ENCODE measurements at regions not wholly inside any gene's neighbourhood (a gene's known extent, or its start where the extent isn't known, plus 50 kb on each side); places are given as distances from the start of the nearest gene placed in this dataset.

- ATAC-seq (replicated peaks in 1 of 4) (no peak), DNase-seq (no peak)
- no peak overlapping the region for H3K27ac ChIP-seq (ENCODE audit: low read length)
- ChIA-PET CTCF (interaction anchor here in 1 of 2 donors (0.6 kb wide), 1 partner anchor 731 kb away, joined by 4 read pairs; no protein-coding TSS in a partner anchor), POLR2A (no interaction called here)
- H3K4me1 ChIP-seq (ENCODE audit: control insufficient read depth in 1 of 2, extremely low read depth in 1 of 2, insufficient read depth in 2 of 2, low read length in 2 of 2) = no peaks in the 10 kb centered on the region
- Mint-ChIP-seq H3K9me3 (no peaks in the 10 kb centered on the region), H3K27ac (no peak overlapping the region), H3K4me3 (no peak overlapping the region), H3K36me3 (no peaks in the 10 kb centered on the region), H3K4me1 (no peaks in the 10 kb centered on the region), H3K27me3 (peaks cover 0 to 3% of the 10 kb centered on the region in 2 donors)
- no peaks in the 10 kb centered on the region for H3K27me3 ChIP-seq (replicated peaks in 1 of 2; ENCODE audit: control insufficient read depth in 2 of 2, extremely low read depth in 1 of 2, insufficient read depth in 2 of 2, low read length in 1 of 2)
- no peaks in the 10 kb centered on the region for H3K9me3 ChIP-seq
- no CpG with 5 or more reads among the region's 5 CpGs for WGBS (ENCODE audit: insufficient coverage)
- no peak overlapping the region for H3K4me3 ChIP-seq (ENCODE audit: control insufficient read depth in 1 of 2, extremely low read depth in 1 of 2, low read length in 1 of 2)
- H3K36me3 ChIP-seq (ENCODE audit: control insufficient read depth in 2 of 2, extremely low read depth in 1 of 2, insufficient read depth in 1 of 2, low read length in 1 of 2) = no peaks in the 10 kb centered on the region
These were observed 135.7 kb downstream of the GXYLT1 start for GRCh38 chr12:42008996-42009395.

- no peak for DNase-seq
- no CpG with 5 or more reads among the region's 1 CpG for WGBS (ENCODE audit: insufficient coverage)
- no peak overlapping the region for H3K27ac ChIP-seq (ENCODE audit: low read length)
- H3K27me3 ChIP-seq (replicated peaks in 1 of 2; ENCODE audit: control insufficient read depth in 2 of 2, extremely low read depth in 1 of 2, insufficient read depth in 2 of 2, low read length in 1 of 2) = peaks cover 0 to 9% of the 10 kb centered on the region in 2 experiments
- no peak for ATAC-seq (replicated peaks in 1 of 4)
- H3K27ac Mint-ChIP-seq = no peak overlapping the region
- ChIA-PET POLR2A (no interaction called here), CTCF (interaction anchor here (0.6 to 1.0 kb wide), 6 partner anchors 8 to 708 kb away, joined by 3 to 4 read pairs (median 3); no protein-coding TSS in a partner anchor)
- H3K4me1 Mint-ChIP-seq = no peaks in the 10 kb centered on the region
- peaks cover 3 to 4% of the 10 kb centered on the region in 2 donors for H3K27me3 Mint-ChIP-seq
- no peaks in the 10 kb centered on the region for H3K9me3 Mint-ChIP-seq
- H3K9me3 ChIP-seq = no peaks in the 10 kb centered on the region
- H3K4me3 Mint-ChIP-seq = no peak overlapping the region
- no peaks in the 10 kb centered on the region for H3K36me3 Mint-ChIP-seq
- H3K4me3 ChIP-seq (ENCODE audit: control insufficient read depth in 1 of 2, extremely low read depth in 1 of 2, low read length in 1 of 2) = no peak overlapping the region
- no peaks in the 10 kb centered on the region for H3K36me3 ChIP-seq (ENCODE audit: control insufficient read depth in 2 of 2, extremely low read depth in 1 of 2, insufficient read depth in 1 of 2, low read length in 1 of 2)
- no peaks in the 10 kb centered on the region for H3K4me1 ChIP-seq (ENCODE audit: control insufficient read depth in 1 of 2, extremely low read depth in 1 of 2, insufficient read depth in 2 of 2, low read length in 2 of 2)
These were observed 141.6 kb downstream of the GXYLT1 start for GRCh38 chr12:42003031-42003430.

DNA sequence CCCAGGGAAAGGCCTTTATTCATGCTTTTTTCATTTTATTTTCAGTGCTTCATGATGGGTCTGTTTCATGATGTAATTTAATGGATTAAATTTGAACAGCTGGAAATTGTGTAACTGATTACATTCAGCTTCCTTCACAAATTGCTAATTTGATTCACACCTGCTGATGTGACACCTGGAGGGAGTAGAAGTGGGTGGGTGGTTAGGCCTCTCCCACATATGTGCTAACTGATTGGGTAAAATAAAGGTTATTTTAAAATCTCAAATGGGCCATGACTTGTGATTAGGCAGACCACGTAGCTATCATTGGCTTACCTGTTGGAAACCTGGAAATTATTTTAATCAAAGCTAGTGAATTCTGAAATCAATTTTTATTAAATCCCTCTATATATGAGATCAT lies 142.1 kb downstream of the GXYLT1 start:
- CTCF ChIA-PET = interaction anchor here (0.6 to 1.0 kb wide), 6 partner anchors 9 to 709 kb away, joined by 3 to 4 read pairs (median 3); no protein-coding TSS in a partner anchor
- no peak overlapping the region for H3K4me3 Mint-ChIP-seq
- H3K27me3 Mint-ChIP-seq = peaks cover 3 to 7% of the 10 kb centered on the region in 2 donors
- Histone ChIP-seq H3K9me3 (no peaks in the 10 kb centered on the region), H3K4me1 (ENCODE audit: control insufficient read depth in 1 of 2, extremely low read depth in 1 of 2, insufficient read depth in 2 of 2, low read length in 2 of 2) (no peaks in the 10 kb centered on the region), H3K27me3 (replicated peaks in 1 of 2; ENCODE audit: control insufficient read depth in 2 of 2, extremely low read depth in 1 of 2, insufficient read depth in 2 of 2, low read length in 1 of 2) (peaks cover 0 to 9% of the 10 kb centered on the region in 2 experiments), H3K4me3 (ENCODE audit: control insufficient read depth in 1 of 2, extremely low read depth in 1 of 2, low read length in 1 of 2) (no peak overlapping the region), H3K27ac (ENCODE audit: low read length) (no peak overlapping the region), H3K36me3 (ENCODE audit: control insufficient read depth in 2 of 2, extremely low read depth in 1 of 2, insufficient read depth in 1 of 2, low read length in 1 of 2) (no peaks in the 10 kb centered on the region)
- no peaks in the 10 kb centered on the region for H3K36me3 Mint-ChIP-seq
- WGBS (ENCODE audit: insufficient coverage) = no CpG with 5 or more reads among the region's 1 CpG
- DNase-seq = no peak
- POLR2A ChIA-PET = no interaction called here
- no peak overlapping the region for H3K27ac Mint-ChIP-seq
- H3K4me1 Mint-ChIP-seq = no peaks in the 10 kb centered on the region
- ATAC-seq (replicated peaks in 1 of 4) = no peak
- H3K9me3 Mint-ChIP-seq = no peaks in the 10 kb centered on the region

DNA sequence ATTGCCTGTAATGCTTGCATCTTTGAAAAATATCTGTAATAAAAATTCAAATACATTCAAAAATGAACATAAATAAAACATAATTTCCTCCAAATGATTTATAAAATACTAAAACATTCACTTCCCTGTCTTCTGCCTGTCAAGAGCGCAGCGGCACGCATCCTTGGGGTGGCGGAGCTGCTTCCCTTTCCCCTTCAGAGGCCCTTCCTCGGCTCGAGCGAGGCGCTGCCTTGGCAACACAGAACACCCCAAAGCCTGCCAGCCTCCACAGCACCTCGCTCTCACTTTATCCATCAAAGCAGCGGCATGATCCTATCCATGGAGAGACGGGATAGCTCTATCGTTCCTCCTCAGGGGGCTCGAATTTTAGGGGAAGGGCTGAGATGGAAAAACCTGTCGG lies 146.2 kb downstream of the GXYLT1 start:
- 45% methylated on average over 7 of the region's 14 CpGs for WGBS (ENCODE audit: insufficient coverage)
- Mint-ChIP-seq H3K27ac (no peak overlapping the region), H3K4me3 (no peak overlapping the region), H3K27me3 (peaks cover 3 to 11% of the 10 kb centered on the region in 2 donors), H3K36me3 (no peaks in the 10 kb centered on the region), H3K4me1 (no peaks in the 10 kb centered on the region), H3K9me3 (no peaks in the 10 kb centered on the region)
- DNase-seq (no peak), ATAC-seq (replicated peaks in 1 of 4) (no peak)
- ChIA-PET POLR2A (no interaction called here), CTCF (no interaction called here)
- Histone ChIP-seq H3K27me3 (replicated peaks in 1 of 2; ENCODE audit: control insufficient read depth in 2 of 2, extremely low read depth in 1 of 2, insufficient read depth in 2 of 2, low read length in 1 of 2) (peaks cover 0 to 12% of the 10 kb centered on the region in 2 experiments), H3K36me3 (ENCODE audit: control insufficient read depth in 2 of 2, extremely low read depth in 1 of 2, insufficient read depth in 1 of 2, low read length in 1 of 2) (no peaks in the 10 kb centered on the region), H3K9me3 (no peaks in the 10 kb centered on the region), H3K27ac (ENCODE audit: low read length) (no peak overlapping the region), H3K4me3 (ENCODE audit: control insufficient read depth in 1 of 2, extremely low read depth in 1 of 2, low read length in 1 of 2) (no peak overlapping the region), H3K4me1 (ENCODE audit: control insufficient read depth in 1 of 2, extremely low read depth in 1 of 2, insufficient read depth in 2 of 2, low read length in 2 of 2) (no peaks in the 10 kb centered on the region)

GRCh38 chr12:41993283-41993682 lies 151.4 kb downstream of the GXYLT1 start:
- H3K27me3 ChIP-seq (replicated peaks in 1 of 2; ENCODE audit: control insufficient read depth in 2 of 2, extremely low read depth in 1 of 2, insufficient read depth in 2 of 2, low read length in 1 of 2) = peaks cover 0 to 5% of the 10 kb centered on the region in 2 experiments
- no peak for DNase-seq
- Mint-ChIP-seq H3K27me3 (peaks cover 0 to 9% of the 10 kb centered on the region in 2 donors), H3K4me1 (no peaks in the 10 kb centered on the region), H3K36me3 (no peaks in the 10 kb centered on the region), H3K9me3 (no peaks in the 10 kb centered on the region), H3K27ac (no peak overlapping the region), H3K4me3 (no peak overlapping the region)
- H3K9me3 ChIP-seq = no peaks in the 10 kb centered on the region
- H3K4me3 ChIP-seq (ENCODE audit: control insufficient read depth in 1 of 2, extremely low read depth in 1 of 2, low read length in 1 of 2) = no peak overlapping the region
- POLR2A ChIA-PET = no interaction called here
- no CpG with 5 or more reads among the region's 2 CpGs for WGBS (ENCODE audit: insufficient coverage)
- ATAC-seq (replicated peaks in 1 of 4) = no peak
- no peak overlapping the region for H3K27ac ChIP-seq (ENCODE audit: low read length)
- H3K4me1 ChIP-seq (ENCODE audit: control insufficient read depth in 1 of 2, extremely low read depth in 1 of 2, insufficient read depth in 2 of 2, low read length in 2 of 2) = no peaks in the 10 kb centered on the region
- CTCF ChIA-PET = no interaction called here
- H3K36me3 ChIP-seq (ENCODE audit: control insufficient read depth in 2 of 2, extremely low read depth in 1 of 2, insufficient read depth in 1 of 2, low read length in 1 of 2) = no peaks in the 10 kb centered on the region

- Histone ChIP-seq H3K27ac (ENCODE audit: low read length) (no peak overlapping the region), H3K27me3 (replicated peaks in 1 of 2; ENCODE audit: control insufficient read depth in 2 of 2, extremely low read depth in 1 of 2, insufficient read depth in 2 of 2, low read length in 1 of 2) (peaks cover 0 to 3% of the 10 kb centered on the region in 2 experiments), H3K9me3 (no peaks in the 10 kb centered on the region), H3K4me1 (ENCODE audit: control insufficient read depth in 1 of 2, extremely low read depth in 1 of 2, insufficient read depth in 2 of 2, low read length in 2 of 2) (no peaks in the 10 kb centered on the region), H3K4me3 (ENCODE audit: control insufficient read depth in 1 of 2, extremely low read depth in 1 of 2, low read length in 1 of 2) (no peak overlapping the region), H3K36me3 (ENCODE audit: control insufficient read depth in 2 of 2, extremely low read depth in 1 of 2, insufficient read depth in 1 of 2, low read length in 1 of 2) (no peaks in the 10 kb centered on the region)
- no peaks in the 10 kb centered on the region for H3K36me3 Mint-ChIP-seq
- CTCF ChIA-PET = no interaction called here
- H3K4me3 Mint-ChIP-seq = no peak overlapping the region
- no peak for DNase-seq
- no peaks in the 10 kb centered on the region for H3K4me1 Mint-ChIP-seq
- no peak overlapping the region for H3K27ac Mint-ChIP-seq
- WGBS (ENCODE audit: insufficient coverage) = no CpG with 5 or more reads among the region's 3 CpGs
- POLR2A ChIA-PET = no interaction called here
- peaks cover 0 to 4% of the 10 kb centered on the region in 2 donors for H3K27me3 Mint-ChIP-seq
- H3K9me3 Mint-ChIP-seq = no peaks in the 10 kb centered on the region
- no peak for ATAC-seq (replicated peaks in 1 of 4)
These were observed 151.9 kb downstream of the GXYLT1 start for GRCh38 chr12:41992692-41993215.

DNA sequence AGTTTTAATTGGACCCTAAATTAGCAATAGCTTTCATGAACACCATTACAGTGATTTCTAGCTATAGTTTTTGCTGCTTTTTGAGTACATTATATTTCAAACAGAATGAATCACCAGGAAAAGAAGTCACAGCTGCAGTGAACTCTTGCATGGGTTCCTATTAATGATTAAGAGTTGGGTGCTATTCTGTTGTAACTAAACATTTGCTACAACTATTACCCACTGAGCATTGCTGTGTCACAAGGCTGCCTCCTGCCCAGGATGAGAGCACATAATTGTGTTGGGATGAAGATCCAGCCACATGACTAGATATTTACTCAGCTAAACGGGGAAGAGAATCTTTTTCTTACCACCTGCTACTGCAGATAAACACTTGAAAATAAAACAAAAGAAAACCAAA lies 152.7 kb downstream of the GXYLT1 start:
- Mint-ChIP-seq H3K27ac (no peak overlapping the region), H3K4me1 (no peaks in the 10 kb centered on the region), H3K4me3 (no peak overlapping the region), H3K27me3 (peaks cover 0 to 3% of the 10 kb centered on the region in 2 donors), H3K9me3 (no peaks in the 10 kb centered on the region), H3K36me3 (no peaks in the 10 kb centered on the region)
- ChIA-PET CTCF (no interaction called here), POLR2A (no interaction called here)
- Histone ChIP-seq H3K27ac (ENCODE audit: low read length) (no peak overlapping the region), H3K4me3 (ENCODE audit: control insufficient read depth in 1 of 2, extremely low read depth in 1 of 2, low read length in 1 of 2) (no peak overlapping the region), H3K9me3 (no peaks in the 10 kb centered on the region), H3K4me1 (ENCODE audit: control insufficient read depth in 1 of 2, extremely low read depth in 1 of 2, insufficient read depth in 2 of 2, low read length in 2 of 2) (no peaks in the 10 kb centered on the region), H3K27me3 (replicated peaks in 1 of 2; ENCODE audit: control insufficient read depth in 2 of 2, extremely low read depth in 1 of 2, insufficient read depth in 2 of 2, low read length in 1 of 2) (peaks cover 0 to 3% of the 10 kb centered on the region in 2 experiments), H3K36me3 (ENCODE audit: control insufficient read depth in 2 of 2, extremely low read depth in 1 of 2, insufficient read depth in 1 of 2, low read length in 1 of 2) (no peaks in the 10 kb centered on the region)
- no peak for ATAC-seq (replicated peaks in 1 of 4)
- DNase-seq = no peak
- no CpG with 5 or more reads among the region's 1 CpG for whole genome bisulfite sequencing (ENCODE audit: insufficient coverage)

All from T-cell (primary cell).